CD14-positive monocyte (primary cell): ENCODE measurements at regions not wholly inside any gene's neighbourhood (a gene's known extent, or its start where the extent isn't known, plus 50 kb on each side); places are given as distances from the start of the nearest gene placed in this dataset.

ENCODE experiments used
- DNase-seq, 3 donors: peaks; one replicate each; pipeline ENCODE4 v3.0.0-alpha.2; 2011 to 2022
- H2AFZ ChIP-seq: 2 replicates; pipeline ENCODE4 v1.6.0; 2012; ENCODE audit warnings: mild to moderate bottlenecking, low read depth, low read length, inconsistent platforms; ENCODE audit not compliant: insufficient read depth, poor library complexity, severe bottlenecking
- H3K27ac ChIP-seq, 2 donors: 1 replicate in 1 of 2; 2 replicates in 1 of 2; pipeline ENCODE4 v1.5.1; 2012 to 2013; ENCODE audit warnings: low read length in 2 of 2, control low read depth in 1 of 2, inconsistent platforms in 1 of 2, low read depth in 1 of 2, mild to moderate bottlenecking in 1 of 2
- H3K27me3 ChIP-seq, 2 donors: one replicate each; pipeline versions ENCODE4 v1.6.0 to v1.6.1; 2011 to 2013; ENCODE audit warnings: low read length in 2 of 2; ENCODE audit not compliant: control insufficient read depth in 2 of 2, insufficient read depth in 2 of 2
- H3K36me3 ChIP-seq, 2 donors: replicated peaks in 1 of 2; 1 replicate in 1 of 2; 2 replicates in 1 of 2; pipeline versions ENCODE4 v1.5.1 to v1.6.1; 2012 to 2013; ENCODE audit warnings: low read length in 2 of 2, control low read depth in 1 of 2, inconsistent platforms in 1 of 2, mild to moderate bottlenecking in 1 of 2; ENCODE audit not compliant: insufficient read depth in 2 of 2, control insufficient read depth in 1 of 2
- H3K4me1 ChIP-seq, 2 donors: 1 replicate in 1 of 2; 2 replicates in 1 of 2; pipeline versions ENCODE4 v1.5.1 to v1.6.1; 2012 to 2013; ENCODE audit warnings: low read length in 2 of 2, control low read depth in 1 of 2, inconsistent platforms in 1 of 2, mild to moderate bottlenecking in 1 of 2, moderate library complexity in 1 of 2; ENCODE audit not compliant: insufficient read depth in 2 of 2, control insufficient read depth in 1 of 2
- H3K4me2 ChIP-seq: replicated peaks from 2 replicates; pipeline ENCODE3; 2012; ENCODE audit warnings: low read length, moderate library complexity, mild to moderate bottlenecking; ENCODE audit not compliant: poor library complexity, severe bottlenecking; ENCODE audit errors: extremely low read depth
- H3K4me3 ChIP-seq, 3 experiments: fragments of 200-600 bp in 1 of 3; sonication (generic) in 1 of 3; replicated peaks in 1 of 3; 1 replicate in 2 of 3; 2 replicates in 1 of 3; pipeline ENCODE4 v1.5.1; 2011 to 2013; ENCODE audit warnings: low read length in 3 of 3, mild to moderate bottlenecking in 3 of 3, control low read depth in 2 of 3, low read depth in 2 of 3, inconsistent platforms in 1 of 3, moderate library complexity in 1 of 3
- H3K79me2 ChIP-seq: 2 replicates; pipeline ENCODE4 v1.6.0; 2012; ENCODE audit warnings: mild to moderate bottlenecking, control low read depth, inconsistent platforms, low read length, moderate library complexity; ENCODE audit not compliant: insufficient read depth
- H3K9ac ChIP-seq: 2 replicates; pipeline ENCODE4 v1.6.0; 2017; ENCODE audit warnings: low read length, mild to moderate bottlenecking; ENCODE audit not compliant: insufficient read depth, poor library complexity, severe bottlenecking
- H3K9me3 ChIP-seq, 2 donors: replicated peaks in 1 of 2; 1 replicate in 1 of 2; 2 replicates in 1 of 2; pipeline versions ENCODE4 v1.5.1 to v1.6.1; 2012 to 2013; ENCODE audit warnings: low read length in 2 of 2, control low read depth in 1 of 2; ENCODE audit not compliant: control insufficient read depth in 1 of 2, insufficient read depth in 1 of 2
- H4K20me1 ChIP-seq: 2 replicates; pipeline ENCODE4 v1.6.0; 2012; ENCODE audit warnings: mild to moderate bottlenecking, low read length, control low read depth, moderate library complexity; ENCODE audit not compliant: insufficient read depth
- H3K27ac Mint-ChIP-seq, 7 donors: one replicate each; pipeline ENCODE4 v1.8.0; 2020; ENCODE audit warnings: mild to moderate bottlenecking in 7 of 7, mixed read lengths in 7 of 7, moderate library complexity in 6 of 7, inconsistent platforms in 2 of 7
- H3K27me3 Mint-ChIP-seq, 3 donors: one replicate each; pipeline ENCODE4 v1.8.0; 2021 to 2022; ENCODE audit warnings: low read depth in 3 of 3, mild to moderate bottlenecking in 3 of 3, mixed read lengths in 3 of 3, moderate library complexity in 3 of 3, inconsistent platforms in 1 of 3
- H3K36me3 Mint-ChIP-seq, 2 donors: one replicate each; pipeline ENCODE4 v1.8.0; 2020; ENCODE audit warnings: mixed read lengths in 2 of 2, inconsistent platforms in 1 of 2, mild to moderate bottlenecking in 1 of 2
- H3K4me1 Mint-ChIP-seq: one replicate; pipeline ENCODE4 v1.8.0; 2020; ENCODE audit warnings: mild to moderate bottlenecking, mixed read lengths
- H3K4me3 Mint-ChIP-seq, 2 donors: one replicate each; pipeline ENCODE4 v1.8.0; 2020; ENCODE audit warnings: mild to moderate bottlenecking in 2 of 2, mixed read lengths in 2 of 2, moderate library complexity in 1 of 2
- H3K9me3 Mint-ChIP-seq, 7 donors: one replicate each; pipeline ENCODE4 v1.8.0; 2020 to 2022; ENCODE audit warnings: mixed read lengths in 7 of 7, mild to moderate bottlenecking in 6 of 7, moderate library complexity in 6 of 7, inconsistent platforms in 2 of 7
- CTCF ChIP-seq: fragments of 200-600 bp; IDR thresholded peaks from one replicate; pipeline ENCODE4 v1.8.0; 2022; ENCODE audit warnings: antibody characterized with exemption, mild to moderate bottlenecking
- WGBS: methylation state at CpG from one replicate; pipeline ENCODE4 v1.1.5; 2013; ENCODE audit warnings: missing lambda C conversion rate; ENCODE audit not compliant: insufficient coverage; 5-methylcytosine and 5-hydroxymethylcytosine counted together
- intact Hi-C, 2 donors: fragments of 100-400 bp; cut with micrococcal nuclease; formaldehyde crosslinking; loops; one replicate each; pipeline versions ENCODE4 v1.15.0 to v1.15.1; 2023

- Histone ChIP-seq H3K4me2 (no peak overlapping the region), H3K79me2 (no peaks in the 10 kb centered on the region), H4K20me1 (no peaks in the 10 kb centered on the region), H3K4me1 (no peaks in the 10 kb centered on the region), H3K9ac (no peak overlapping the region), H3K4me3 (no peak overlapping the region), H3K27ac (no peak overlapping the region), H2AFZ (no peak overlapping the region), H3K9me3 (no peaks in the 10 kb centered on the region), H3K36me3 (no peaks in the 10 kb centered on the region), H3K27me3 (no peaks in the 10 kb centered on the region)
- Mint-ChIP-seq H3K36me3 (no peaks in the 10 kb centered on the region), H3K4me3 (no peak overlapping the region), H3K4me1 (no peaks in the 10 kb centered on the region), H3K9me3 (peaks cover 1 to 8% (median 6%) of the 10 kb centered on the region in 7 donors), H3K27me3 (peaks cover 3 to 7% (median 3%) of the 10 kb centered on the region in 3 donors), H3K27ac (no peak overlapping the region)
- no peak for DNase-seq
- 95% methylated on average over 5 of the region's 5 CpGs for WGBS
- intact Hi-C loops, result no loop called here
- TF ChIP-seq CTCF, result no peak
Measured at GRCh38 chr20:4304601-4305000, 55.5 kb upstream of the ADRA1D start.

GRCh38 chr20:4303136-4303535, 54.0 kb upstream of the ADRA1D start:
- Histone ChIP-seq H3K4me1 (no peaks in the 10 kb centered on the region), H3K9ac (no peak overlapping the region), H3K4me2 (no peak overlapping the region), H2AFZ (no peak overlapping the region), H4K20me1 (no peaks in the 10 kb centered on the region), H3K27ac (no peak overlapping the region), H3K27me3 (no peaks in the 10 kb centered on the region), H3K4me3 (no peak overlapping the region), H3K36me3 (no peaks in the 10 kb centered on the region), H3K79me2 (no peaks in the 10 kb centered on the region), H3K9me3 (no peaks in the 10 kb centered on the region)
- Mint-ChIP-seq H3K4me1 (peaks cover 3% of the 10 kb centered on the region), H3K9me3 (peaks cover 0 to 5% (median 3%) of the 10 kb centered on the region in 7 donors), H3K27ac (no peak overlapping the region), H3K4me3 (no peak overlapping the region), H3K27me3 (peaks cover 3 to 9% (median 3%) of the 10 kb centered on the region in 3 donors), H3K36me3 (peaks cover 0 to 2% of the 10 kb centered on the region in 2 donors)
- intact Hi-C loops, result no loop called here
- WGBS, result 92% methylated on average over 7 of the region's 7 CpGs
- no peak for DNase-seq
- no peak for TF ChIP-seq CTCF
